GM23338 (cell line): ENCODE measurements at regions not wholly inside any gene's neighbourhood (a gene's known extent, or its start where the extent isn't known, plus 50 kb on each side); places are given as distances from the start of the nearest gene placed in this dataset.

ENCODE experiments used
- ATAC-seq: fragments of 200-7000 bp; cut with Tn5 transposase; 3 replicates; pipeline ENCODE4 v1.9.1; 2020
- DNase-seq: peaks from one replicate; pipeline ENCODE4 v3.0.0-alpha.2; 2015; ENCODE audit warnings: low spot score
- H2AFZ ChIP-seq: fragments of 200-600 bp; sonication (generic); 2 replicates; pipeline ENCODE4 v1.8.0; 2016; ENCODE audit warnings: antibody characterized with exemption, mild to moderate bottlenecking, moderate library complexity
- H3F3A ChIP-seq: fragments of 200-600 bp; sonication (generic); replicated peaks from 2 replicates; pipeline ENCODE4 v1.8.0; 2017; ENCODE audit warnings: antibody characterized with exemption, mixed run types, low read depth
- H3K27ac ChIP-seq: fragments of 200-600 bp; sonication (generic); 2 replicates; pipeline ENCODE4 v1.6.1; 2016; ENCODE audit warnings: low read depth
- H3K27me3 ChIP-seq: fragments of 200-600 bp; sonication (generic); 2 replicates; pipeline ENCODE4 v1.8.0; 2016; ENCODE audit warnings: mild to moderate bottlenecking, mixed run types, moderate library complexity; ENCODE audit not compliant: insufficient read depth
- H3K36me3 ChIP-seq: fragments of 200-600 bp; sonication (generic); 2 replicates; pipeline ENCODE4 v1.8.0; 2016; ENCODE audit warnings: mild to moderate bottlenecking; ENCODE audit not compliant: insufficient read depth
- H3K4me1 ChIP-seq: fragments of 200-600 bp; sonication (generic); 2 replicates; pipeline ENCODE4 v1.8.0; 2016; ENCODE audit warnings: mild to moderate bottlenecking, moderate library complexity; ENCODE audit not compliant: insufficient read depth
- H3K4me2 ChIP-seq: fragments of 200-600 bp; sonication (generic); 2 replicates; pipeline ENCODE4 v1.7.1; 2017; ENCODE audit warnings: mixed run types
- H3K4me3 ChIP-seq: fragments of 200-600 bp; sonication (generic); 2 replicates; pipeline ENCODE4 v1.6.1; 2016; ENCODE audit warnings: mixed run types
- H3K79me2 ChIP-seq: fragments of 200-600 bp; sonication (generic); replicated peaks from 2 replicates; pipeline ENCODE4 v1.8.0; 2017; ENCODE audit warnings: mild to moderate bottlenecking; ENCODE audit not compliant: insufficient read depth
- H3K9me2 ChIP-seq: fragments of 200-600 bp; sonication (generic); 2 replicates; pipeline ENCODE4 v1.8.0; 2017; ENCODE audit not compliant: insufficient read depth
- H4K20me1 ChIP-seq: fragments of 200-600 bp; sonication (generic); replicated peaks from 2 replicates; pipeline ENCODE4 v1.8.0; 2017; ENCODE audit warnings: mild to moderate bottlenecking; ENCODE audit not compliant: insufficient read depth
- H3K27ac Mint-ChIP-seq: 2 replicates; pipeline ENCODE4 v1.8.0; 2020; ENCODE audit warnings: inconsistent platforms, mild to moderate bottlenecking, moderate library complexity, mixed read lengths
- H3K27me3 Mint-ChIP-seq: 3 replicates; pipeline ENCODE4 v1.8.0; 2022; ENCODE audit warnings: low read depth, mild to moderate bottlenecking, moderate library complexity, mixed read lengths, inconsistent platforms; ENCODE audit not compliant: insufficient read depth, poor library complexity
- H3K36me3 Mint-ChIP-seq: 3 replicates; pipeline ENCODE4 v1.8.0; 2021; ENCODE audit warnings: low read depth, mild to moderate bottlenecking, inconsistent platforms, moderate library complexity, mixed read lengths
- H3K4me1 Mint-ChIP-seq: 3 replicates; pipeline ENCODE4 v1.8.0; 2020; ENCODE audit warnings: mild to moderate bottlenecking, inconsistent platforms, mixed read lengths
- H3K4me3 Mint-ChIP-seq: 3 replicates; pipeline ENCODE4 v1.8.0; 2021; ENCODE audit warnings: moderate library complexity, mild to moderate bottlenecking, inconsistent platforms, mixed read lengths
- H3K9me3 Mint-ChIP-seq: 3 replicates; pipeline ENCODE4 v1.8.0; 2020; ENCODE audit warnings: moderate library complexity, mild to moderate bottlenecking, inconsistent platforms, mixed read lengths
- CREB1 ChIP-seq: fragments of 250-450 bp; sonication (Bioruptor Pico); IDR thresholded peaks from 2 replicates; pipeline ENCODE4 v1.5.0; 2020; ENCODE audit warnings: low read depth, mild to moderate bottlenecking, moderate library complexity
- EZH2 ChIP-seq: fragments of 200-600 bp; sonication (generic); IDR thresholded peaks from one replicate; pipeline ENCODE4 v1.8.0; 2017; ENCODE audit warnings: antibody characterized with exemption, mild to moderate bottlenecking, low read depth; ENCODE audit not compliant: unreplicated experiment
- EZH2phosphoT487 ChIP-seq: fragments of 200-600 bp; sonication (generic); IDR thresholded peaks from one replicate; pipeline ENCODE4 v1.8.1; 2018; ENCODE audit warnings: antibody characterized with exemption; ENCODE audit not compliant: unreplicated experiment
- JUNB ChIP-seq: IDR thresholded peaks from one replicate; pipeline ENCODE4 v1.6.1; 2016; ENCODE audit warnings: antibody characterized with exemption; ENCODE audit not compliant: unreplicated experiment
- NANOG ChIP-seq: IDR thresholded peaks from 2 replicates; pipeline ENCODE4 v1.6.1; 2016; ENCODE audit warnings: antibody characterized with exemption, borderline replicate concordance
- POLR2AphosphoS5 ChIP-seq: IDR thresholded peaks from 2 replicates; pipeline ENCODE4 v1.6.1; 2016; ENCODE audit warnings: antibody characterized with exemption, low read depth
- STAT1 ChIP-seq: IDR thresholded peaks from one replicate; pipeline ENCODE4 v1.6.1; 2016; ENCODE audit warnings: antibody characterized with exemption; ENCODE audit not compliant: unreplicated experiment
- ZNF114 ChIP-seq: fragments of 250-450 bp; sonication (Bioruptor Pico); IDR thresholded peaks from 2 replicates; pipeline ENCODE4 v1.5.0; 2020; ENCODE audit warnings: mild to moderate bottlenecking, moderate library complexity
- ZNF331 ChIP-seq: fragments of 250-450 bp; sonication (Bioruptor Pico); IDR thresholded peaks from 2 replicates; pipeline ENCODE4 v1.5.0; 2020; ENCODE audit warnings: low read depth, mild to moderate bottlenecking, moderate library complexity
- TF ChIP-seq, protein P1 (sequence below), 2 experiments: fragments of 200-600 bp in 1 of 2; sonication (generic) in 1 of 2; conservative IDR thresholded peaks; 2 replicates each; pipeline versions ENCODE4 v1.5.1 to v1.6.1; 2016 to 2017; ENCODE audit warnings: antibody characterized with exemption in 2 of 2, low read depth in 2 of 2, mild to moderate bottlenecking in 2 of 2, moderate library complexity in 1 of 2
- TF ChIP-seq, protein P2 (sequence below): IDR thresholded peaks from 2 replicates; pipeline ENCODE4 v1.6.1; 2016; ENCODE audit warnings: antibody characterized with exemption

DNA sequence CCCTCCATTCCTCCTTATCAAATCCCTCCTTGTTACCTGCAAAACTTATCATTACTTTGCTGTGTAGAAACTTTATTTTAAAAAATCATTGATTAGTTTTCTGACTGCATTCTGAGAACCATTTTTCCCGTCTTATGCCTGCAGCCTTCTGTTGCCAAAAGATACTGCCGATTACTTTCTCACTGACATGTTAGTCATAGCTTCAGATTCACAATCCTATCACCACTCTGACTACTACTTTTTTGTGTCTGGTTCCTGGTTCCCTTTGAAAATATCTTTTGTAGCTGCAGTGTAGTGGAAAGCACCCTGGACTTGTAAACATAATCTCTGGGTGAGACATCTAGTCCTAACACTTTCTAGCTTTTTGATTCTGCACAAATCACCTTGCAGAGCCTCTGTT is 71.7 kb downstream of the NR2F1 start (continued):
- TF ChIP-seq ZNF114 (CRISPR knock-in tag) (no peak), NANOG (no peak), POLR2AphosphoS5 (no peak), EZH2 (no peak), EZH2phosphoT487 (no peak), JUNB (no peak)
- TF ChIP-seq, protein P1, sequence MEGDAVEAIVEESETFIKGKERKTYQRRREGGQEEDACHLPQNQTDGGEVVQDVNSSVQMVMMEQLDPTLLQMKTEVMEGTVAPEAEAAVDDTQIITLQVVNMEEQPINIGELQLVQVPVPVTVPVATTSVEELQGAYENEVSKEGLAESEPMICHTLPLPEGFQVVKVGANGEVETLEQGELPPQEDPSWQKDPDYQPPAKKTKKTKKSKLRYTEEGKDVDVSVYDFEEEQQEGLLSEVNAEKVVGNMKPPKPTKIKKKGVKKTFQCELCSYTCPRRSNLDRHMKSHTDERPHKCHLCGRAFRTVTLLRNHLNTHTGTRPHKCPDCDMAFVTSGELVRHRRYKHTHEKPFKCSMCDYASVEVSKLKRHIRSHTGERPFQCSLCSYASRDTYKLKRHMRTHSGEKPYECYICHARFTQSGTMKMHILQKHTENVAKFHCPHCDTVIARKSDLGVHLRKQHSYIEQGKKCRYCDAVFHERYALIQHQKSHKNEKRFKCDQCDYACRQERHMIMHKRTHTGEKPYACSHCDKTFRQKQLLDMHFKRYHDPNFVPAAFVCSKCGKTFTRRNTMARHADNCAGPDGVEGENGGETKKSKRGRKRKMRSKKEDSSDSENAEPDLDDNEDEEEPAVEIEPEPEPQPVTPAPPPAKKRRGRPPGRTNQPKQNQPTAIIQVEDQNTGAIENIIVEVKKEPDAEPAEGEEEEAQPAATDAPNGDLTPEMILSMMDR (conservative IDR thresholded peaks at IDR 0.05; ENCODE audit: low read depth in 2 of 2), result no peak
- TF ChIP-seq, protein P2, sequence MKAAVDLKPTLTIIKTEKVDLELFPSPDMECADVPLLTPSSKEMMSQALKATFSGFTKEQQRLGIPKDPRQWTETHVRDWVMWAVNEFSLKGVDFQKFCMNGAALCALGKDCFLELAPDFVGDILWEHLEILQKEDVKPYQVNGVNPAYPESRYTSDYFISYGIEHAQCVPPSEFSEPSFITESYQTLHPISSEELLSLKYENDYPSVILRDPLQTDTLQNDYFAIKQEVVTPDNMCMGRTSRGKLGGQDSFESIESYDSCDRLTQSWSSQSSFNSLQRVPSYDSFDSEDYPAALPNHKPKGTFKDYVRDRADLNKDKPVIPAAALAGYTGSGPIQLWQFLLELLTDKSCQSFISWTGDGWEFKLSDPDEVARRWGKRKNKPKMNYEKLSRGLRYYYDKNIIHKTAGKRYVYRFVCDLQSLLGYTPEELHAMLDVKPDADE, result no peak

DNA sequence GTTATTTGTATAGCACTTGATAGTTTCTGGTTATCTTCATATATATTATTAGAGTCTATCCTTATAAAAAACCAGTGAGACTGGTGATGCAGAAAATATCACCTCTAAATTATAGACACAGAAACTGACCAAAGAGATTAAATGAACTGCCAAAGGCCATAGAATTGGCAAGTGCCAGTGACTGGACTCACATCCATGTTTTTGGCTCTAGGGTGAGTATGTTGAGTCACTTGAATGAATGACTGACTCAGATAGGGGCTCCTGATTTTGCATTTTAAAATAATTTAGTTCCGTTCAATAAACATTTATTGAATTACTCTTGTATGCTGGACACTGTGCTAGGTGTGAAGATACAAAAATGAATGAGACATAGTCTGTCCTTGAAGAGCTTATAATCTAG is 70.7 kb downstream of the NR2F1 start:
- Mint-ChIP-seq H3K4me3 (no peak overlapping the region), H3K27ac (no peak overlapping the region), H3K36me3 (no peaks in the 10 kb centered on the region), H3K4me1 (peaks cover 9% of the 10 kb centered on the region; the same call in 2 of the 3 replicates), H3K9me3 (no peaks in the 10 kb centered on the region), H3K27me3 (no peaks in the 10 kb centered on the region)
- Histone ChIP-seq H2AFZ (no peak overlapping the region), H3K4me3 (no peak overlapping the region), H4K20me1 (no peaks in the 10 kb centered on the region), H3K79me2 (no peaks in the 10 kb centered on the region), H3K9me2 (no peaks in the 10 kb centered on the region), H3K27me3 (no peaks in the 10 kb centered on the region), H3K4me1 (peaks cover 4% of the 10 kb centered on the region; the same call in 1 of the 2 replicates), H3K27ac (no peak overlapping the region), H3K4me2 (no peak overlapping the region), H3K36me3 (no peaks in the 10 kb centered on the region), H3F3A (no peaks in the 10 kb centered on the region)
- TF ChIP-seq STAT1, result no peak
- TF ChIP-seq JUNB, result no peak
- TF ChIP-seq POLR2AphosphoS5, result no peak
- no peak for TF ChIP-seq NANOG
- ATAC-seq (no peak), DNase-seq (no peak)

DNA sequence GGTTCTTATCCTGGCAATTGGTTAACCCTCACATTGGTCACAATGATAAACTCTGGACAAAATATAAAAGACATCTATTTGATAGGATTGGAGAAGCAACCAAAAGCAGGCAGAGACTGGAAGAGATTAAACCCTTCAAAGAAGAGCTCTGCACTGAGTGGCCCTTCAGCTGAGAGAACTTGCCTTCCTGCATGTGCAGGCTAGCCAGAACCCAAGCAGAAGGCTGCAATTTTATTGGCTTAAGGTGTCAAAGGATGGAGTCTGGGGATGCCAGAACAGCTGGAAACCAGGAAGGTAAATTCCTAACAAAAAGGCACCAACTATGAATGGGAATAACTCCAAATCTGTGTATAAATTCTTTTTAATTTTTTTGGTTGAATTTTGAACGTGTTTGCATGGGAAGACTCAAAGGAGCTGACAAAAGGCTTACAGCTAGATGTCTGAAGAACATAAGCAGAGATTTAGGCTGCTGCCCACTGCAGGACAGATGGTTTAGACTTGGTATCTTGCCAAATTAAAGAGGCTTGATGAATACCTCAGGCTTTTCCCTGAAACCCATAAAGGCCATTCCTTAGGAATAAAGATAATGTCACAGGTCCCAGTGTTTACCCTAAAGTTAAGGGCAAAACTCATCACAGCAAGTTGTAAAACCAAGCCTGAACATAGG is 66.3 kb downstream of the NR2F1 start:
- no peaks in the 10 kb centered on the region for H3K9me3 Mint-ChIP-seq
- no peak overlapping the region for H3K27ac ChIP-seq
- TF ChIP-seq ZNF114 (CRISPR knock-in tag), result no peak
- TF ChIP-seq, protein P2, result no peak
- TF ChIP-seq STAT1, result no peak
- no peak for TF ChIP-seq JUNB
- TF ChIP-seq EZH2phosphoT487, result no peak
- TF ChIP-seq, protein P1 (conservative IDR thresholded peaks at IDR 0.05; ENCODE audit: low read depth in 2 of 2), result no peak
- TF ChIP-seq ZNF331, result no peak
- no peak for TF ChIP-seq CREB1 (CRISPR knock-in tag)
- TF ChIP-seq EZH2, result no peak
- TF ChIP-seq NANOG, result no peak

More for the DNA sequence above, 66.3 kb downstream of the NR2F1 start:
- H4K20me1 ChIP-seq, result no peaks in the 10 kb centered on the region
- no peak overlapping the region for H3K4me3 ChIP-seq
- DNase-seq (peak; percentile 21), ATAC-seq (peak; percentile 82)
- H3K27me3 ChIP-seq, result no peaks in the 10 kb centered on the region
- no peaks in the 10 kb centered on the region for H3F3A ChIP-seq
- H3K27ac Mint-ChIP-seq, result no peak overlapping the region
- H3K4me3 Mint-ChIP-seq, result no peak overlapping the region
- peaks cover 4% of the 10 kb centered on the region; the same call in 1 of the 2 replicates for H3K4me1 ChIP-seq
- peaks cover 9% of the 10 kb centered on the region; the same call in 2 of the 3 replicates for H3K4me1 Mint-ChIP-seq
- no peaks in the 10 kb centered on the region for H3K9me2 ChIP-seq
- H3K4me2 ChIP-seq, result no peak overlapping the region
- no peaks in the 10 kb centered on the region for H3K36me3 Mint-ChIP-seq
- H2AFZ ChIP-seq, result no peak overlapping the region
- peaks cover 1% of the 10 kb centered on the region for H3K27me3 Mint-ChIP-seq
- H3K36me3 ChIP-seq, result no peaks in the 10 kb centered on the region
- no peaks in the 10 kb centered on the region for H3K79me2 ChIP-seq
